KMS-11 (cell line): ENCODE measurements at regions not wholly inside any gene's neighbourhood (a gene's known extent, or its start where the extent isn't known, plus 50 kb on each side); places are given as distances from the start of the nearest gene placed in this dataset.
"Not testable (repeated sequence)": the region's sequence is repeated elsewhere in the genome, so short reads cannot be mapped to it uniquely, and the experiment has no call there.

Experiments used
- H2AFZ ChIP-seq: fragments of 200-600 bp; sonication (generic); 2 replicates; pipeline ENCODE4 v1.6.1; 2016; ENCODE audit warnings: antibody characterized with exemption, mixed run types, low read depth
- H3K27ac ChIP-seq: fragments of 200-600 bp; sonication (generic); 2 replicates; pipeline ENCODE4 v1.6.1; 2016; ENCODE audit warnings: mild to moderate bottlenecking, mixed run types
- H3K27me3 ChIP-seq: fragments of 200-600 bp; sonication (generic); 2 replicates; pipeline ENCODE4 v1.6.1; 2017; ENCODE audit warnings: mild to moderate bottlenecking, low read depth, mixed run types, moderate library complexity; ENCODE audit not compliant: insufficient read depth
- H3K36me3 ChIP-seq: fragments of 200-600 bp; sonication (generic); 2 replicates; pipeline ENCODE4 v1.6.1; 2017; ENCODE audit warnings: mild to moderate bottlenecking, mixed run types; ENCODE audit not compliant: insufficient read depth
- H3K4me1 ChIP-seq: fragments of 200-600 bp; sonication (generic); 2 replicates; pipeline ENCODE4 v1.6.1; 2016; ENCODE audit warnings: mild to moderate bottlenecking, low read depth, mixed run types; ENCODE audit not compliant: poor library complexity, severe bottlenecking
- H3K4me2 ChIP-seq: fragments of 200-600 bp; sonication (generic); 2 replicates; pipeline ENCODE4 v1.7.0; 2016; ENCODE audit warnings: mild to moderate bottlenecking, mixed run types
- H3K4me3 ChIP-seq: fragments of 200-600 bp; sonication (generic); IDR thresholded peaks from 2 replicates; pipeline ENCODE4 v1.6.1; 2017; ENCODE audit warnings: low read depth, low read length, mixed read lengths; ENCODE audit not compliant: insufficient read depth
- H3K79me2 ChIP-seq: fragments of 200-600 bp; sonication (generic); 2 replicates; pipeline ENCODE4 v1.6.1; 2016; ENCODE audit warnings: low read depth, mixed run types; ENCODE audit not compliant: insufficient read depth
- H3K9ac ChIP-seq: fragments of 200-600 bp; sonication (generic); 2 replicates; pipeline ENCODE4 v1.6.1; 2016; ENCODE audit warnings: mild to moderate bottlenecking, mixed run types
- H4K20me1 ChIP-seq: fragments of 200-600 bp; sonication (generic); 2 replicates; pipeline ENCODE4 v1.6.1; 2016; ENCODE audit warnings: mild to moderate bottlenecking, mixed run types; ENCODE audit not compliant: insufficient read depth
- TF ChIP-seq, protein P1 (sequence below): fragments of 200-600 bp; sonication (generic); conservative IDR thresholded peaks from 2 replicates; pipeline ENCODE4 v1.6.1; 2017; ENCODE audit warnings: low read depth, mild to moderate bottlenecking, antibody characterized with exemption, low read length, moderate library complexity, mixed read lengths

DNA sequence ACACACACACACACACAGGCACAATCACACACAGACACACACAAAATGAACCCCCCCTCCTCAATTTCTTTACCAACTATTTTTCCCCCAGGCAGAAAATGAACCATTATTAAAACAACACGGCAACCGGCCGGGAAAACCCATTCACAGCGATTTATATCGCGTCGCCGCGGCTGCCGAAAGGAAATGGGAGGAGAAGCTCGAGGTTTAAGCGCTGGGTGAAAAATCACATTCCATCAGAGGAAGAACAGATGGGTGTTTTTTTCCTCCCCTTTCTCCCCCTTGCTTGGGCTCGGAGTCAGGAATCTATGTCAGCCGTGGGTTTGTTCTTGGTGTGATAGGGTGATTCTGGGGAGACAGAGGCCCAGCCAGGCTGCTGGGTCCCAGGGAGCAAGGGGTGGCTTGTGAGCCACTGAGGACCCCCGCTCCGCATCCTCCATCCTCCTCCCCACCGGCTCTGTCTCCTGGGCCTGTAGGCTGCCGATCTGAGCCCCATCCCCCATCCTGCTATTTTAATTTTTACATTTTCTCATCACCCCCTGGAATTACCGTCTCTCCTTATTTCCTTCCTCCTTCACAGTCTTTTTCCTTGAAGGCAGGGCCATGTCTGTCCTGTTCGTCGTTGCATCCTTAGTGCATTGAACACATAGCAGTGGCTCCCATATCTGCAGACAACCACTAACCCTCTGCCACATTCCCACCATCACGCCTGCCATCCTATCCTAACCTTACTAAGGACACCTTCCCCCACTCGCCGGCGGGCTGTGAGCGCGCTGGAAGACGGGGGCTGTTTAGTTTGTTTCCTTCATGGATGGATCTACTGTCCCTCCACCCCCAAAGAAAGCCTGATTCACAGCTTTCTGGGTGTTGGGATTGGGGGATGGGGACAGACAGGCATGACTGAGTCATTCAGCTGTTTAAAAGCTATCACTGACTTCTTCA lies 137.7 kb downstream of the CRLF3 start:
- H4K20me1 ChIP-seq, H3K27me3 ChIP-seq, H3K27ac ChIP-seq, H3K9ac ChIP-seq, H3K79me2 ChIP-seq, H2AFZ ChIP-seq, H3K4me2 ChIP-seq, H3K36me3 ChIP-seq, H3K4me3 ChIP-seq, H3K4me1 ChIP-seq: not testable (repeated sequence)

DNA sequence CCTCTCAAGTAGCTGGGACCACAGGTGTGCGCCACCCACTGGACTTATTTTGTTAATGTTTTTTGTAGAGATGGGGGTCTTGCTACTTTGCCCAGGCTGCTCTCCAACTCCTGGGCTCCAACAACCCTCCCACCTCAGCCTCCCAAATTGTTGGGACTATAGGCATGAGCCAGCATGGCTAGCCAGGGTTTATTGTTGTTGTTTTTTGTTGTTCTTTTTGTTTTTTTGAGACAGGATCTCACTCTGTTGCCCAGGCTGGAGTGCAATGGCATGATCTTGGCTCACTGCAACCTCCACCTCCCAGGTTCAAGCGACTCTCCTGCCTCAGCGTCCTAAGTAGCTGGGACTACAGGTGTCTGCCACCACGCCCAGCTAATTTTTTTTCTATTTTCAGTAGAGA lies 142.2 kb downstream of the CRLF3 start:
- not testable (repeated sequence) for H3K4me2 ChIP-seq, H3K9ac ChIP-seq

GRCh38 chr17:30680681-30681080 lies 143.8 kb downstream of the CRLF3 start:
- not testable (repeated sequence) for H3K4me3 ChIP-seq, H3K4me1 ChIP-seq, H2AFZ ChIP-seq, H3K27ac ChIP-seq, H3K36me3 ChIP-seq, H3K27me3 ChIP-seq, H3K4me2 ChIP-seq, H4K20me1 ChIP-seq, H3K9ac ChIP-seq, H3K79me2 ChIP-seq

More for the DNA sequence above, 142.2 kb downstream of the CRLF3 start:
- H3K79me2 ChIP-seq, H3K4me3 ChIP-seq, H3K27me3 ChIP-seq, H2AFZ ChIP-seq, H4K20me1 ChIP-seq, H3K27ac ChIP-seq, H3K36me3 ChIP-seq, H3K4me1 ChIP-seq: not testable (repeated sequence)

DNA sequence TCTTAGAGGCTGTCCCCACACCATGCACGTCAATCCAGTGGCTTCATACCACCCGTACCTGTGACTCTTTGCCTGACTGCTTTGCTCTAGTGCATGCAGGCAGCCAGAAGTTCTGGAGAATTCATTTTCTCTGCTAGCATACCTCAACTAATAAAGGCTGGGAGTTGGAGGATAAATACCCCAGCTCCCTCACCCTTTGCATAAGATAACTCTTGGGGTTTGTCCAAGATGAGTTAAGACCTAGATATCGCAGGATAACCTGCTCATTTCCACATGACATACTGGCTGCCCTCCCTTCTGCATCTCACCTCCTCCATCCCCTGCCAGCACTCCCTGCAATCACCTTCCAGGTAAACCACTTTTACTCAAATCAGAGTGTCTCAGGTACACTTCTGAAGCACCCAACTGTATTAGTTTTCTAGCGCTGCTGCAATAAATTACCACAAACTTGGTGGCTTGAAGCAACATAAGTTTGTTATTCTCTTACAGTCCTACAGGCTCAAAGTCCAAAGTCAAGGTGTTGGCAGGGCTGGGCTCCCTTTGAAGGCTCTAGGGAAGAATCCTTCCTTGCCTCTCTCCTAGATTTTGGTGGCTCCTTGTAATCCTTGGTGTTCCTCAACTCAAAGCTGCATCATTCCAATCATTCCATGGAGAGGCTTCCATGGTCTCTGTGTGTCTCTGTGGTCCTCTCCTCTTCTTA lies 146.8 kb downstream of the CRLF3 start:
- no peaks in the 10 kb centered on the region for H3K79me2 ChIP-seq

GRCh38 chr17:30675777-30676492 lies 148.6 kb downstream of the CRLF3 start:
- H3K4me2 ChIP-seq, H3K27me3 ChIP-seq, H4K20me1 ChIP-seq, H3K4me1 ChIP-seq, H3K9ac ChIP-seq, H2AFZ ChIP-seq, H3K79me2 ChIP-seq, H3K4me3 ChIP-seq, H3K36me3 ChIP-seq, H3K27ac ChIP-seq: not testable (repeated sequence)

More for the DNA sequence above, 146.8 kb downstream of the CRLF3 start:
- Histone ChIP-seq H3K36me3 (no peaks in the 10 kb centered on the region), H4K20me1 (no peaks in the 10 kb centered on the region), H3K9ac (no peak overlapping the region), H3K4me2 (no peak overlapping the region), H3K4me1 (no peaks in the 10 kb centered on the region), H3K27me3 (no peaks in the 10 kb centered on the region), H2AFZ (no peak overlapping the region), H3K4me3 (no peak overlapping the region), H3K27ac (no peak overlapping the region)
- TF ChIP-seq, protein P1, sequence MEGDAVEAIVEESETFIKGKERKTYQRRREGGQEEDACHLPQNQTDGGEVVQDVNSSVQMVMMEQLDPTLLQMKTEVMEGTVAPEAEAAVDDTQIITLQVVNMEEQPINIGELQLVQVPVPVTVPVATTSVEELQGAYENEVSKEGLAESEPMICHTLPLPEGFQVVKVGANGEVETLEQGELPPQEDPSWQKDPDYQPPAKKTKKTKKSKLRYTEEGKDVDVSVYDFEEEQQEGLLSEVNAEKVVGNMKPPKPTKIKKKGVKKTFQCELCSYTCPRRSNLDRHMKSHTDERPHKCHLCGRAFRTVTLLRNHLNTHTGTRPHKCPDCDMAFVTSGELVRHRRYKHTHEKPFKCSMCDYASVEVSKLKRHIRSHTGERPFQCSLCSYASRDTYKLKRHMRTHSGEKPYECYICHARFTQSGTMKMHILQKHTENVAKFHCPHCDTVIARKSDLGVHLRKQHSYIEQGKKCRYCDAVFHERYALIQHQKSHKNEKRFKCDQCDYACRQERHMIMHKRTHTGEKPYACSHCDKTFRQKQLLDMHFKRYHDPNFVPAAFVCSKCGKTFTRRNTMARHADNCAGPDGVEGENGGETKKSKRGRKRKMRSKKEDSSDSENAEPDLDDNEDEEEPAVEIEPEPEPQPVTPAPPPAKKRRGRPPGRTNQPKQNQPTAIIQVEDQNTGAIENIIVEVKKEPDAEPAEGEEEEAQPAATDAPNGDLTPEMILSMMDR = no peak

DNA sequence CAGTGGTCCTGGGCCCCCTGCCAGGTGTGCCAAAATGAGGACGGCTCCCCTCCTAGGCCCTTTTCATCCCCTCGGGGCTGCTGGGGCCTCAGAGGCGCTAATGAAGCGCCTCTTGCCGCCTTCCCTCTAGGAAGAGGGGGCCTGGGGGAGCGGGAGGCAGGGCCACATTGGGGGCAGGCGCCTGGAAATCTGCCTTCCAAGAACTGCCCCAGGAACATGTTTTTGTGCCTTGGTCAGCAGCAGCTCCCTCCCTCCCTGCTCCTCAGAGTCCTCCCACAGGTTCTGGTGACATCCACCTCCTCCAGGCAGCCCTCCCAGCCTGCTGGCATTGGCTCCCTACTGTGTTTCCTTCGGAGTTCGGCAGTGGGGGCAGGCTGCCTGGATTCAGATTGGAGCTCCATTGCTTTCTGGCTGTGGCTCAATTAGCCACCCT lies 155.3 kb downstream of the CRLF3 start:
- H3K4me2 ChIP-seq, H3K9ac ChIP-seq, H4K20me1 ChIP-seq: not testable (repeated sequence)

DNA sequence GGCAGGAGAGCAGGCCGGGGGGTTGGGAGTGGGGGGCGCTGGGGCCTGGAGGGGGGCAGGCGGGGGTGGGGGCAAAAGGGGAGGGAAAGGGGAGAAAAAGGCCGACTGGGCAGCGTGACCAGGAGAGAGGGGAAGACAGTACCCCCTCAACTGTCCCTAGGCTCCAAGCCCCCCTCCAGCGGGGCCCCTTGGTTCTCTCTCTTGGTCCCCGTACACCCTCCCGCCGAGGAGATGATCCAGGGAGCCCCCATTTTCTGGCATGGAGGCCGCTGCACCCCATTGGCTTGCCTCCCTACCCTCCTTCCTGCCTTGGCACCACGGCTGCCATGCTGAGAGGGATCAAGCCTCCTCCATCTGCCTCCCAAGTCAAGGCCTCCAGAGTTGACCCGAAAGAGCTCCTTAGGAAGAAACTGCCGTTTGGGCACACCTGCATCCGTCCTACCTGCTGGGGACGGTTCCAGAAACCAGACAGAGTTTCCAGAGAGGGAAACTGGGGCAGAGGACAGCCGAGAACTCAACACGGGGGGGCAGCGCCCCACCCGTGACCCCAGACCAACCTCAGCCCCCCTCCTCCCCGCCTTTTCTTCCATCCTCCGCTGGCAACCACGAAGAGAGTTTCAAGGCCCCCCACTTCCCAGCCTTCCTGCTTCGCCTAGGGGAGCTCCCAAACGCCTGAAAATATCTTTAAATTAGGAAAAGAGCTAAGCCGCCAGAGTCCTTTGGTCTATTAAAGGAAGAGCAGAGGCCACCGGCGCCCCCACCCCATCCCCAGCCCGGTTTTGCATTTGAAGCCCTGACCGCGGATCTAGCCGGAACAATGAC lies 155.9 kb downstream of the CRLF3 start:
- H3K4me2 ChIP-seq = not testable (repeated sequence)

More for the DNA sequence above, 155.3 kb downstream of the CRLF3 start:
- H3K27ac ChIP-seq, H3K79me2 ChIP-seq, H2AFZ ChIP-seq, H3K4me3 ChIP-seq, H3K4me1 ChIP-seq, H3K27me3 ChIP-seq, H3K36me3 ChIP-seq: not testable (repeated sequence)

GRCh38 chr17:30667657-30668359 lies 156.7 kb downstream of the CRLF3 start:
- H3K79me2 ChIP-seq, H3K27ac ChIP-seq, H4K20me1 ChIP-seq, H3K27me3 ChIP-seq, H3K4me2 ChIP-seq, H3K4me3 ChIP-seq, H3K36me3 ChIP-seq, H3K9ac ChIP-seq, H3K4me1 ChIP-seq: not testable (repeated sequence)
- peak overlapping the region; percentile 44; the same call in 1 of the 2 replicates for H2AFZ ChIP-seq

More for the DNA sequence above, 155.9 kb downstream of the CRLF3 start:
- H3K9ac ChIP-seq, H3K4me1 ChIP-seq, H3K4me3 ChIP-seq, H3K79me2 ChIP-seq, H2AFZ ChIP-seq, H4K20me1 ChIP-seq, H3K27ac ChIP-seq, H3K27me3 ChIP-seq, H3K36me3 ChIP-seq: not testable (repeated sequence)
